ENCODE measurements at regions not wholly inside any gene's neighbourhood (a gene's known extent, or its start where the extent isn't known, plus 50 kb on each side); places are given as distances from the start of the nearest gene placed in this dataset.

DNA sequence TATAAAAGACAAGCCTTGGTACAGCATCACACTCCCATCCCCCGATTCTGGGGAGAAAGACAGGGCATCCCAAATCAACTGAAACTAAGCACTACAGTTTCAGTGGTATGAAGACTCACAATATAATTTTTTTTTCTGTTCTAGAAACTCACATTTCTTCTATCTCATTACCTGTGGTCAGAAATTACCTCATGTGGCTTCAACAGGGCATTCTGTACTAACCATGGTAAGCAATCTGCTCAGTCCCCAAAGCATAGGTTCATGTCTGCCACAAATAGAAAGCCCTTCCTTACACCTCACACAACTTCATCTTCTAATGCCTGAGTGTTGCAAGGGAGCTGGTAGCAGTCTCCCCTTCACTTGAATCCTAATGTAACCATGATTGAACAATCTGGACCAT is 147.4 kb upstream of the POU2AF2 start:
- DNase-seq (ENCODE audit: low read depth in 4 of 4, low spot score in 2 of 4), result no peak

DNA sequence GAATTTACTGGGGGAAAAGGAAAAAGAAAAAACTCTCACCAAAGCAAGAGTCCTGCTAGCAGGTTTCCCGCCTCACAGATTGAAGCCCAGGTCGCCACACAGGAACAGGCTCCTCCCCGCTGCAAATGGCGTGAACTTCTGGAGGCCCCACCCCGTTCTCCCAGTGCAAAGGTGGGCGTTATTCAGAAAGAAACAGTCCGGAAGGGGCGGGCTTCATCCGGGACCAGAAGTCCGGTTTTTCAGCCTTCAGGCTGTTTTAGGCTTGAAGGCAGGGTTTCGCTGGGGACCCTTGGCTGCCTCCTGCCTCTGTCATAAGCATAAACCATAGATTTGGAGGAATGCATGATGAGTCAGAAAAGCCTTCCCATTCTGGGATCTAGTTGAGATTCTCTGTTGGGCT is 148.3 kb upstream of the POU2AF2 start:
- DNase-seq (ENCODE audit: low read depth in 4 of 4, low spot score in 2 of 4), result no peak

DNA sequence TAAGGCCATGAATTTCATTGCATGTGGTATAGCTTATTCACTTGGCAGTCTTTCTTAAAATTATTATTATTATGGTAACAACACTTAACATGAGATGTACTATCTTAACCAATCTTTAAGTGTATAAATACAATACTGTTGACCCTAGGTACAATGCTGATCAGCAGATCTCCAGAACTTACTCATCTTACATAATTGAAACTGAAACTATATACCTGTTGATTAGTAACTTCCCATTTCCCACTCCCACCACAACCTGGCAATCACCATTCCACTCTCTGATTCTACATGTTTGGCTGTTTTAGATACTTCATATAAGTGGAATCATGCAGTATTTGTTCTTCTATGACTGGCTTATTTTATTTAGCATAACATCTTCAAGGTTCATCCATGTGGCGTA is 150.2 kb upstream of the POU2AF2 start:
- DNase-seq (ENCODE audit: low read depth in 4 of 4, low spot score in 2 of 4), result no peak

DNA sequence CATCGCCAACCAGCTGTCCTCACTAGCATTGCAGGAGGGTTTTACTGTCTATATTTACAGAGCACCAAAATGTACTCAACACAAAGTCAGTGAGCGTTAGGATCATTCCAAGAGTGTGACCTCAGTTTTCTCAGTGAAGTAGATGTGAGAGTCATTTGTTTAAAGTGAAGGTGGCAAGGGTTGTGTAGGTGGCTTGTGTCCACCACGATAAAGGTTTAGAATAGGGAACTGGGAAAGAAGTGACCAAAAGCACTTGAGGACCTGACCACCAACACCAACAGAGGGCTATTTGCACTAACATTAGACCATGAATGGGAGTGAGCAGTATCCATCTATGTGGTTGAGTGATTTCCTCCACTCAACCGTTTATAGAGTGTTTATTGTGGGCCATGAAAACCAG is 152.5 kb upstream of the POU2AF2 start:
- DNase-seq (ENCODE audit: low read depth in 4 of 4, low spot score in 2 of 4), result no peak

DNA sequence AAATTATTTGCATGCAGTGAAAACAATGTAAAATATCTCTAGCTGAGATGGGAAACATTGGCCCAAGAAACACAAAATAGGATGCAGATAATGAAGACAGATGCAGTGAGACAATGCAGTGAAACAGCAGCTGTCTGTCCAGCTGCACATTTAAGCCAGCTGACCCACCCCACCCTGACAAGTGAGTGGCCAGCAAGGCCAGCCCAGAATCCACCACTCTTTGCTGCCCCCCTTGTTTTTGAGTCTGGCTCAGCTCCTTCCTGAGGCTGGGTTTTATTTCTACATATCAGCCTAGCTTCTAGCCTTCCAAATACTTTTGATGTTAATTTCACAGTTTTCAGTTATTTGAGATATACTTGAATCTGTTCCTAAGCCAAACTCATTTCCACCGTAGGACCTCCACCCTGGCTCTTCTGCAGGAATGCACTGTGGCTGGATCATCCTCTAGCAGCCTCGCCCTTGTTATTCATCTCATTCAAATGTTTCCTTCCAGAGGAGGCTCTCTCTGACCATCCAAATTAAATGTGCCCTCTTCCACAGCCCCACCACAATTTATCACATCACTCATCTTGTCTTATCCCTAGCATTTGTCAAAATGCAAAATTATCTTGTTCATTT is 154.1 kb upstream of the POU2AF2 start:
- no peak for DNase-seq (ENCODE audit: low read depth in 4 of 4, low spot score in 2 of 4)

DNA sequence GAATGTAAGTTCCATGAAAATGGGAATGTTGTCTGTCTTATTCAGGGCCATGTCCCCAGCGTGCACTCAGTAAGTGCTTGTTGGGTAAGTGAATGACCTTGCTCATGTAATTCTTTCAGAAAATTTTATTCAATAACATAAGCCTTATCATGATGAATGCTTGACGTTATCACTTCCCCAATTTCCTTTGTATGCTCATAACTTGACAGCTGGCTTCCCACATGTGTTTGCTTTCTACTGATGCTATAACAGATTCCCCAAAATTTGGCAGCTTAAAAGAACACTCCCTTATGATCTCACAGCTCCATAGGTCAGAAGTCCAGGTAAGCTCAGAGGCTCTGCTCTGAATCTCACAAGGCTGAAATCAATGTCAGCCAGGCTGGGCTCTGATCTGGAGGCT is 155.8 kb upstream of the POU2AF2 start:
- no peak for DNase-seq (ENCODE audit: low read depth in 4 of 4, low spot score in 2 of 4)

DNA sequence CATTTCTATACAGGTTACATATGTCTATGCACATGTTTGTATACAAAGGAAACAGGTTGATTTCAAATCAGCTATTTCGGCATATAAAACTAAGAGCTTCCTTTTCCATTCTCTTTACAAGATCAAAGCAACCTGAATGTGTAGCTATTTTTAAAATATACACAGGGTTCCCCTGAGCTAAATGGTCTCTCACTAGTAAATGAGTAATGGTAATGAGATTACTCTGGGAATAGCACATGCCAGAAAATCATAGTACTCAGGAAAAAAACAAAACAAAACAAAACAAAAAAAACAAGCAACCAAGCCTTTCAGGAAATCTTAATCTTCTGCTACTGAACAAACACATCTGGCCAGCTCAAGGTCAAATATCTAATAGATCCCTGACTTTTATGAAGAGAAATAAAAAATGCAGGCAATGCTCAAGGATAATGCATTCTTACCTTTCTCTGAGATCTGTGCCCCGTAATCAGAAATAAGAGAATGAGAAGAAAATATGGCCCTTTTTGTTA is 156.6 kb upstream of the POU2AF2 start:
- DNase-seq (ENCODE audit: low read depth in 4 of 4, low spot score in 2 of 4), result no peak

DNA sequence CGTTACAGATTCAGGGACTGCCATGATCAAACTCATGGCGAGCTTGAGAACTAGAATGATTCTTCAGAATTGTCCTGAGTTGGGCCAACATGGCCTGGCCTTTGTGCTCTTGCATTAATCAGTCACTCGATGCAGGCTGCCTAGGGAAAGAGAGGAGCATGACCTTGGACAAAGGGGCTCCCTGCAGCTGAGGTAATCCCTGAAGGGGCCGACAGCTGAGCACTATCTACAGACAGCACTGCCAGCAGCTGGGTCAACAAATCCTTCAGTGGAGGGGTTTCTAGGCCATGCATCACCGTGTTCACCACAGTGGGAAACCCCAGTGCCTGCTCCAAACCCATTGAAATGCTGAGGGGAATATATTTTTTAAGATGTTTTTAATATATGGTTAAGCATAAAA is 159.5 kb upstream of the POU2AF2 start:
- no peak for DNase-seq (ENCODE audit: low read depth in 4 of 4, low spot score in 2 of 4)

DNA sequence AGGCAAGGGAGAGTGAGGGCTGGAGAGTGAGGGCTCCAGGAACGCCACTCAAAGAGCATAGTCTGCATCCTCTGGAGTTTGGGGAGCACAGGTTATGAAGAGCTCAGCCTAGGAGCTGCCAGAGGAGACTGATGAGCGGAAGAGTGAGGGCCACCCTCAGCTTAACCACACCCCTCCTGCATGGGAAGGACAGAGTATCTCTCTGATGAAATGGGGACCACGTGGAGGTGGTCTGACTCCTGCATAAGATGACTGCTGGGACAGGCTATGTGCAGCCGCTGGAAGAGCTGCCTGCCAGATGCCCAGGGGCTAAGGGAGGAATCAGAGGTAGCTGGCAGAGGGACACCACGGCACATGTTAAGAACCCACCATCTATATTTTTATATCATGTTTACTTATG is 162.9 kb upstream of the POU2AF2 start:
- no peak for DNase-seq (ENCODE audit: low read depth in 4 of 4, low spot score in 2 of 4)

DNA sequence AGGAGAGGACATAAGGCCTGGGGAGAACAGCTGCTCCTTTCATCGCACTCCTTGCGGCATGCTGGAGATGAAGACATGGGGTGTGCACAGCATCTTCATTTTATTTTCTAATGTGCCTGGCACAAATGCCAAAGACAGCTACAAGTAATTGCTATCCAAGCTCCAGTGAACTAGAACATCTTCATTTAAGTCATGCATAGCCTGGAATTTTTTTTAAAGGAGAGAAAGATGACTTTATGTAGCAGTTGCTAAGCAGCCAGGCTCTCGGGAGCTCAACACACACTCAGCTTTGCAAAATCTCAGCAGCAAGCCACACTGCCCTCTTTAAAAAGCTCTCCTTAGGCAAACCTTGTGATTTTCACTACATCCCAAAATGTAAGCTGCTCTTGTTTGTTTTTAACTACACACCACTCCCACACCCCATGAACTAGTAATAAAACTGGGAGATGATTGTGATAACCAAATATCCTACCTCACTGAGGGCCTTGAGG is 164.5 kb upstream of the POU2AF2 start:
- peak in 1 of 4 donors; percentile 19 for DNase-seq (ENCODE audit: low read depth in 4 of 4, low spot score in 2 of 4)

DNA sequence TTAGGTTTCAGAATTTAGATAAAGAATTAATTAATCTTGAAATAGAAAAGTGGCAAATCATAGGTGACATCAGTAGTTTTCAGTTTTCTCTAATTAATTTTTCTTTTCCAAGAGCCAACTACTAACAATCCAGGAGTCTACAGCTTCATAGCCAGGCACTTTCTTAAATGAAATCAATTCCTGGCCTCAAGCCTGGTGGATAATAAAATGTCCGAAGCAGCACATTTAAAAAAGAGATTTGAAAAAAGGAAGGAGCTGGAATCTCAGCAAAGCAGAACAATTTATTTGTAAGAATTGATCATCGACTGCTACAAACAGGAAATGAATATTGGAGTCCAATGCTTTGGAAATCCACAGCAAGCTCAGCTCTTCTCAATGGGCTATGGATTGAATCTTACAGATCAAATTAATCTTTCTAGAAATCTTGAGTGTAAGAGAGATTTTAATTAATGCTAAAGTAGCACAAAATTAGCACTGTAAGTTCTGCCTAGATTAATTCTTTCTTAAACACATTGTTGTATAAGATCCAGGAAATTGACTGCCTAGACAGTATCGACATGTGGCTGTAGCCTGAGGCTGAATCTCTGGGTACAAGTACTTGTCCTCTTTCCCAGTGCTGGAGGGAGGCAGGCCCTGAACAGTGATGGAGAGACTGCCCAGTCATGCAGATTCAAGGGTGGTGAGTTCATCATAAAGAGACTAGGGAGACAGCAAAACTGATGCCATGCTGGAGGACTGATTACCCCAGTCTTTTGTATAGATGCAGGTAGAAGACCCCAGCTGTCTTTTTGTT is 167.8 kb upstream of the POU2AF2 start:
- DNase-seq (ENCODE audit: low read depth in 4 of 4, low spot score in 2 of 4), result no peak

DNA sequence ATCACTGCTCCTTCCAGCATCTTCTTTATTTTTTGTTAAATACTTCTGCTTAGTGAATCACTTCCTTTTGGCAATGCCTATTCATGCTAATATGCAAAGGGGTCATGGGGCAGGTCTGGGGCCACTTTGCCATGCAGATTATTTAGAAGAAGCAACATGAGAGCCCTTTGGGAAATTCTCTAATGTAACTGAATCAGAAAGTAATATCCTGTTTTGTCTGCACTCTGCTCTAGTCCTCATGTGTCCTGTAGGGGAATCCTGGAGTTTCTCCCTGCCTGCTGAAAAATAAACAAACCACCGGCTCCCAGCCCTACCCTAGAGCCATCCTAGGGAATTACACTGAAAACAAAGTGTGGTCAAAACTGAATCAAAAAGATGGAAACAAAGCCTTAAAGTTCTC is 176.5 kb upstream of the POU2AF2 start:
- DNase-seq (ENCODE audit: low read depth in 4 of 4, low spot score in 2 of 4), result no peak

DNA sequence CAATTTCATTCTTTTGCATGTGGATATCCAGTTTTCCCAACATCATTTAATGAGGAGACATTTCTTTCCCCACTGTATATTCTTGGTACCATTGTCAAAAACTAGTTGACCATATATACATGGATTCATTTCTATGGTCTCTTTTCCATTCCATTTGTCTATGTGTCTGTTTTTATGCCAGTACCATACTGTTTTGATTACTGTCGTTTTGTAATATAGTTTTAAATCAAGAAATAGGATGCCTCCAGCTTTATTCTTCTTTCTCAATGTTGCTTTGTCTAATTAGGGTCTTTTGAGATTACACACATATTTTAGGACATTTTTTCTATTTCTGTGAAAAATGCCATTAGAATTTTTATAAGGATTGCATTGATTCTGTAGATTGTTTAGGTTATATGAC is 177.5 kb upstream of the POU2AF2 start:
- no peak for DNase-seq (ENCODE audit: low read depth in 4 of 4, low spot score in 2 of 4)

DNA sequence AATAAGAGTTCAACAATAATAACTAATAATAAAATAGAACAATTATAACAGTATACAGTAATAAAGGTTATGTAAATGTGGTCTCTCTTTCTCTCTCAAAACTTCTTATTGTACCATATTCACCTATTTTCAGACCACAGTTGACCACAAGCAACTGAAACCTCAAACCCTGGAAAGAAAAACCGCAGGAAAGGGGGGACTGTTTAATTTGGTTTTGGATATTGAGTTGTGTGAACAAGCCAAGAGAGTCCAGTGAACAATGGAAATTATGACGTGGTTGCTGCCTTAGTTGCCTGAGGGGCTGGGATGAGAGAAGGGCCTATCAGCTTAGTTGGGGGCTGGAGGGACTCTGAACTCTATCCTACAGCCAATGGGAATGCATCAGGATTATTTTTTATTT is 178.7 kb upstream of the POU2AF2 start:
- no peak for DNase-seq (ENCODE audit: low read depth in 4 of 4, low spot score in 2 of 4)

DNA sequence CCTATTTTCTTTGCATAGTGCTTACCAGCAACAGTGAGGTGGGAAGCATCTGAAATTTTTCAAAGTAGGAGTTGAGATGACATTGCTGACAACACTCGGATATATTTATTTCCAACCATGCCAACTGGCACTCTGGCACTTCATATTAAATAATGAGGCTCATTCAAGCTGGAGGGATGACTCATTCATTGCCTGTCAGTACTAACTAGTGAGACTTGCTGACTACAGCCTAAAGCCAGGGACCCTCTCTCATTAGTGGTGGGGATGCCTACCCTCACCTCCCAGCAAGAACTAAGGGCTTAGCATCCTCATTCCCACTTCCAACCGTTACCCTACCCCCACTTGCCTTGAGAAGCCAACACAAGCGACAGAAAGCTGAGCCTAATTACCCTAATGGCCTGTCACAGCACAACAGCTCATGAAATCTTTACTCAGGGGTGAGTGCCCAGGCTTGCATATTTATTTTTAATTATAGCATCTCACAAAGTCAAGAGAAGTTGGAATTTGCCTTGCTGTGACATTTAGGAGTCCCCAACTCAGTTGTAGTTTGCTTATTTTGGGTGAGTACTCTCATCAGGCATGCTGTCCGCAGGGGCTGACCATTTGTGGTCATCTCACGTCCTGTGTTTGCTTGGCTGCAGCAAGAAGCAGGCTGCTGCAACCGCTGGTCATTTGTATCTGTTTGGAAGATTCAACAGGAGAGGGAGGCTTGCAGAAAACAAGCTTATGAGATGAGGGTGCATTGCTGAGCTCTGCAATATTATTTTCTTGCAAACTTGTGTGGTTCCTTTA is 181.6 kb upstream of the POU2AF2 start:
- DNase-seq (ENCODE audit: low read depth in 4 of 4, low spot score in 2 of 4), result no peak

DNA sequence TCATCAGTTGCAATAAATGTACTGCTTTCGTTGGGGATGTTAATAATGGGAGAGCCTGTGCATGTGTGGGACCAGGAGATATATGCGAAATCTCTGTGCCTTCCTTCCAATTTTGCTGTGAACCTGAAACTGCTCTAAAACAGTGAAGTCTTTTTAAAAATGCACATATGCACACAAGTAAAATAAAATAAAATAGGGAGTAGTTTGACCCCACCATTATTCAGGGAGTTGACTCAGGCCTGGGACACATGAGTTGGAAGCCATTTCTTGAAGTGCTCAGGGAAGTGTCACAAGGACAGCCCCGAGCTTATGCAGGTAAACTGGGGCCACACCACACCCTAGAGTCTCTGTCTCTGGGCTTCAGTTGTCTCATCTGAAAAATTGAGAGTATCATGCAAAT is 183.1 kb upstream of the POU2AF2 start:
- no peak for DNase-seq (ENCODE audit: low read depth in 4 of 4, low spot score in 2 of 4)

DNA sequence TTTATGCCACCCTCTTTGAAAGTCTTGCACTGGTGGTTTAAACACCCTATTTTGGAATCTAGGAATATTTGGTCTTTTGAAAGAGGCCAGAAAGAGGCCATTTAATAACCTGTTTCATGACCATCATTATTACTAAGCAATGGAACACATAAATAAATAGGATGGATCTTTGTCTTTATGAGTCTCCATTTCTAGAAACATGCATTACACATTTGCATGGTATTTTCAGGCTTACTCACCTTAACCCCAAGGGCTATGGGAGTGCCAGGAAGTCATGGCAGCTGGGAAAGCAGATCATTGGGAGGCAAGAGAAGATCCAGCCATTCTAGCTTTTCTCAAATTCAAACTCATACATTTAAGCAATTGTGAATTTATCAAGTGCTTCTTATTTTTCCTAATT is 185.8 kb upstream of the POU2AF2 start:
- DNase-seq (ENCODE audit: low read depth in 4 of 4, low spot score in 2 of 4), result no peak

DNA sequence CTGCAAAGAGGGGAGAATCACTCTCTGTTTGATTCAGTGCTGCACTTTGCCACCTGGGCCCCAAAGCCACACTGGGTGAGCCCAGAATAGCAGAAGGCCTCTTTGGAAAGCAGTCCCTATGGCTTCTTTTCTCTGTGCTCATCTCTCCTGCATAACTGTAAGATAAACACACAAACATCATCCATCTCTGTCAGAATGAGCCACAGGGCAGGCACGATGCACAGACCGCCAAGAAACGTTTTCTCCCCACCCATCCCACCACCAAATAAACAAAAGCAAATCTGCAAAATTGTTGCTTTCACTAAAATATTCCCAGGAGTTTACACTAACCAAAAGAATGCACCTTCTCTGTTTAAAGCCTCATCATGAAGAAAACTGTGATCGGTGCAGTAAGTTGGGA is 196.4 kb upstream of the POU2AF2 start:
- DNase-seq (ENCODE audit: low read depth in 4 of 4, low spot score in 2 of 4), result no peak

DNA sequence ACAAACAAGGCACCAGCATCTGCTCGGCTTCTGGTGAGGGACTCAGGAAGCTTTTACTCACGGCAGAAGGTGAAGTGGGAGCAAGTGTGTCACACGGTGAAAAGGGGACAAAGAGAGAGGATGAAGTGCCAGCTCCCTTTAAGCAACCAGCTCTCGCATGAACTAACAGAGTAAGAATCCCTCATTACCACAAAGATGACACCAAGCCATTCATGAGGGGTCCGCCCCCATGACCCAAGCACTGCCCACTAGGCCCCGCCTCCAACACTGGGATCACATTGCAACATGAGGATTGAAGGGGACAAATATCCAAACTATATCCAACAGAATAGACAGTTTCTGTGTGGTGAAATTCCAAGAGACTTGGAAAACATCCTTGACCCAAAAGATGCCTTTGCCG is 198.2 kb upstream of the POU2AF2 start:
- DNase-seq (ENCODE audit: low read depth in 4 of 4, low spot score in 2 of 4), result no peak

DNA sequence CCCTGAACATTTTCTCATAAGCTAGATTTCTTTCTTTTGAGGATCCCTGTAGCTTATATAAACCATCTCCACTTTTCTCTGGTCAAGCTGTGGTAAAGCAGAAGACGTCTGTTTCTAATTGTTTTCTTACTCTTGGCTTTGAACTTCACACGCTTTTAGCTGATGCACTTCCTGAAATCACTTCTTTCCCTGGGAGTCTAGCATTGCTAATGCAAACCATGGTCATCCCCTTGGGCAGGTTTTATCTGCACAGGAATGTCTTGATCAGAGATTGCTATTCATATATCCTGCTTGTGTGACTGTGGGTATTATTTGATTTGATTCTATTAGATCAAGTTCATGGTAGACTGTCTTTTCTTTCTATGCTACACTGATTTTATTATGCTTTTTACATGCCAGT is 199.2 kb upstream of the POU2AF2 start:
- no peak for DNase-seq (ENCODE audit: low read depth in 4 of 4, low spot score in 2 of 4)

DNA sequence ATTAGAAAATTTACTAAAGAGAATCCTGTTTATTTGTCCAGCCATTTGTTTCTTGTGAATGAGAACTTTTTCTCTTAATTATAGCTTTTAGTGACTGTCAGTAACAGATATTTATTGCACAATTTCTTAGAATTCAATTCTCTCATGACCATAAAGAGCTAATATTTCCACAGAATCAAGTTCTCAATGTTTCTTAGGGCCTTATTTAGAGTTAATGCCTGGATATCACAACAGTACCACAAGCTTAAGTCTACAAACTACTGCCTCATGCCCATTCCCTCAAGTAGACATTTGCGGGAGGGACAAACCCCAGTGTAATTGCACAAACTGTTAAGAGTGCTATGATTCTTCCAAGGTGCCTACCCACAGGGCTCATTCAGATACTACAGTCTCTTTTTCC is 199.7 kb upstream of the POU2AF2 start:
- no peak for DNase-seq (ENCODE audit: low read depth in 4 of 4, low spot score in 2 of 4)

All from left renal cortex interstitium (tissue), 4 donors.